ENCODE measurements at regions not wholly inside any gene's neighbourhood (a gene's known extent, or its start where the extent isn't known, plus 50 kb on each side); places are given as distances from the start of the nearest gene placed in this dataset.

- H3K4me1 ChIP-seq (ENCODE audit: control insufficient read depth, extremely low read depth, insufficient read depth, low read length): no peaks in the 10 kb centered on the region
- no peaks in the 10 kb centered on the region for H3K9me3 ChIP-seq (ENCODE audit: control insufficient read depth, low read depth, low read length)
- TF ChIP-seq EZH2 (IDR thresholded peaks at IDR 0.05; ENCODE audit: low read length) (no peak), CTCF (optimal IDR thresholded peaks at IDR 0.05 in 1 of 3, IDR thresholded peaks at IDR 0.05 in 1 of 3, conservative IDR thresholded peaks at IDR 0.05 in 1 of 3; ENCODE audit: extremely low read depth in 1 of 3, insufficient read depth in 2 of 3, low read length in 3 of 3) (no peak)
- no peaks in the 10 kb centered on the region for H4K20me1 ChIP-seq (ENCODE audit: control insufficient read depth, extremely low read depth, insufficient read depth, low read length)
- no peaks in the 10 kb centered on the region for H3K9me1 ChIP-seq (ENCODE audit: control insufficient read depth, extremely low read depth, insufficient read depth, low read length)
- no peak overlapping the region for H2AFZ ChIP-seq (ENCODE audit: control insufficient read depth, low read length)
- no peak overlapping the region for H3K4me3 ChIP-seq (ENCODE audit: control insufficient read depth in 2 of 3, extremely low read depth in 1 of 3, insufficient read depth in 2 of 3, low read depth in 1 of 3, low read length in 3 of 3)
- H3K36me3 ChIP-seq (ENCODE audit: control insufficient read depth in 2 of 2, extremely low read depth in 1 of 2, insufficient read depth in 2 of 2, low read length in 2 of 2): no peaks in the 10 kb centered on the region
- no peaks in the 10 kb centered on the region for H3K27me3 ChIP-seq (ENCODE audit: control insufficient read depth, extremely low read depth, insufficient read depth, low read length)
- dilution Hi-C loops (cut with MboI; ENCODE audit: extremely low pct_ligation_motif_present, low sequenced_read_pairs): no loop called here
- no peaks in the 10 kb centered on the region for H3K79me2 ChIP-seq (ENCODE audit: control insufficient read depth, insufficient read depth, low read length)
- FAIRE-seq: no peak
- no peak overlapping the region for H3K9ac ChIP-seq (ENCODE audit: control insufficient read depth, extremely low read depth, insufficient read depth, low read length)
- no peak for DNase-seq (ENCODE audit: low read depth, low spot score)
- H3K27ac ChIP-seq (ENCODE audit: control insufficient read depth, insufficient read depth, low read length): no peak overlapping the region
- no peak overlapping the region for H3K4me2 ChIP-seq (ENCODE audit: control insufficient read depth, extremely low read depth, insufficient read depth, low read depth, low read length)
Observed at GRCh38 chr2:198468136-198468535, 663.7 kb downstream of the PLCL1 start.

- Histone ChIP-seq H3K9ac (ENCODE audit: control insufficient read depth, extremely low read depth, insufficient read depth, low read length) (no peak overlapping the region), H3K79me2 (ENCODE audit: control insufficient read depth, insufficient read depth, low read length) (no peaks in the 10 kb centered on the region), H2AFZ (ENCODE audit: control insufficient read depth, low read length) (no peak overlapping the region), H3K4me1 (ENCODE audit: control insufficient read depth, extremely low read depth, insufficient read depth, low read length) (no peaks in the 10 kb centered on the region), H3K9me3 (ENCODE audit: control insufficient read depth, low read depth, low read length) (no peaks in the 10 kb centered on the region), H4K20me1 (ENCODE audit: control insufficient read depth, extremely low read depth, insufficient read depth, low read length) (no peaks in the 10 kb centered on the region), H3K4me2 (ENCODE audit: control insufficient read depth, extremely low read depth, insufficient read depth, low read depth, low read length) (no peak overlapping the region), H3K36me3 (ENCODE audit: control insufficient read depth in 2 of 2, extremely low read depth in 1 of 2, insufficient read depth in 2 of 2, low read length in 2 of 2) (no peaks in the 10 kb centered on the region), H3K27me3 (ENCODE audit: control insufficient read depth, extremely low read depth, insufficient read depth, low read length) (no peaks in the 10 kb centered on the region), H3K9me1 (ENCODE audit: control insufficient read depth, extremely low read depth, insufficient read depth, low read length) (no peaks in the 10 kb centered on the region), H3K27ac (ENCODE audit: control insufficient read depth, insufficient read depth, low read length) (no peak overlapping the region), H3K4me3 (ENCODE audit: control insufficient read depth in 2 of 3, extremely low read depth in 1 of 3, insufficient read depth in 2 of 3, low read depth in 1 of 3, low read length in 3 of 3) (no peak overlapping the region)
- TF ChIP-seq CTCF (optimal IDR thresholded peaks at IDR 0.05 in 1 of 3, IDR thresholded peaks at IDR 0.05 in 1 of 3, conservative IDR thresholded peaks at IDR 0.05 in 1 of 3; ENCODE audit: extremely low read depth in 1 of 3, insufficient read depth in 2 of 3, low read length in 3 of 3) (no peak), EZH2 (IDR thresholded peaks at IDR 0.05; ENCODE audit: low read length) (no peak)
- dilution Hi-C loops (cut with MboI; ENCODE audit: extremely low pct_ligation_motif_present, low sequenced_read_pairs): no loop called here
- DNase-seq (ENCODE audit: low read depth, low spot score): no peak
- no peak for FAIRE-seq
Observed at GRCh38 chr2:198465970-198466369, 661.6 kb downstream of the PLCL1 start.

Measured in keratinocyte (primary cell).